Activated CD8-positive, alpha-beta memory T cell treated with anti-CD3 and anti-CD28 coated beads, Interleukin-2, amount 50 U/mL, for 4 hours (primary cell): ENCODE measurements at regions not wholly inside any gene's neighbourhood (a gene's known extent, or its start where the extent isn't known, plus 50 kb on each side); places are given as distances from the start of the nearest gene placed in this dataset.

Experiments used
- DNase-seq: peaks from one replicate; pipeline ENCODE4 v3.0.0-alpha.2; 2020

GRCh38 chr1:61627365-61627764 lies 97.6 kb downstream of the TM2D1 start:
- no peak for DNase-seq

GRCh38 chr1:61626816-61627215 lies 98.1 kb downstream of the TM2D1 start:
- no peak for DNase-seq

- no peak for DNase-seq
Observed at GRCh38 chr1:61623852-61624251, 101.1 kb downstream of the TM2D1 start.

GRCh38 chr1:61620536-61620935 lies 104.4 kb downstream of the TM2D1 start:
- DNase-seq = no peak

- no peak for DNase-seq
Observed at GRCh38 chr1:61618755-61619154, 106.2 kb downstream of the TM2D1 start.

- no peak for DNase-seq
Observed at GRCh38 chr1:61618193-61618592, 106.7 kb downstream of the TM2D1 start.

- no peak for DNase-seq
Observed at GRCh38 chr1:61616830-61617229, 108.1 kb downstream of the TM2D1 start.

- DNase-seq = no peak
Observed at GRCh38 chr1:61612602-61613001, 112.3 kb downstream of the TM2D1 start.

- no peak for DNase-seq
Observed at GRCh38 chr1:61609040-61609439, 115.9 kb downstream of the TM2D1 start.

GRCh38 chr1:61607448-61607847 lies 117.5 kb downstream of the TM2D1 start:
- no peak for DNase-seq

GRCh38 chr1:61606448-61607312 lies 118.3 kb downstream of the TM2D1 start:
- DNase-seq = no peak

GRCh38 chr1:61605607-61606321 lies 119.2 kb downstream of the TM2D1 start:
- DNase-seq = no peak

GRCh38 chr1:61604684-61605083 lies 120.3 kb downstream of the TM2D1 start:
- no peak for DNase-seq

- no peak for DNase-seq
Observed at GRCh38 chr1:61604261-61604660, 120.7 kb downstream of the TM2D1 start.

- no peak for DNase-seq
Observed at GRCh38 chr1:61602663-61603062, 122.3 kb downstream of the TM2D1 start.

- no peak for DNase-seq
Observed at GRCh38 chr1:61597601-61598000, 127.3 kb downstream of the TM2D1 start.

- DNase-seq = no peak
Observed at GRCh38 chr1:61593331-61593730, 131.6 kb downstream of the TM2D1 start.

- DNase-seq = no peak
Observed at GRCh38 chr1:61591351-61591750, 133.6 kb downstream of the TM2D1 start.

- peak; percentile 50 for DNase-seq
Observed at GRCh38 chr1:61588736-61589672, 135.9 kb downstream of the TM2D1 start.

GRCh38 chr1:61585714-61586113 lies 139.2 kb downstream of the TM2D1 start:
- no peak for DNase-seq

GRCh38 chr1:61583703-61584102 lies 141.2 kb downstream of the TM2D1 start:
- no peak for DNase-seq

GRCh38 chr1:61581251-61581650 lies 143.7 kb downstream of the TM2D1 start:
- DNase-seq = no peak

GRCh38 chr1:61580417-61580816 lies 144.5 kb downstream of the TM2D1 start:
- DNase-seq = no peak
